Urinary bladder (tissue), 3 donors: ENCODE measurements at regions not wholly inside any gene's neighbourhood (a gene's known extent, or its start where the extent isn't known, plus 50 kb on each side); places are given as distances from the start of the nearest gene placed in this dataset.
A peak's percentile ranks its signal among the peaks of the same experiment; 100 is the strongest.

Experiments used
- DNase-seq: peaks from one replicate; pipeline ENCODE4 v3.0.0-alpha.2; 2015; ENCODE audit errors: extremely low spot score
- H3K27ac ChIP-seq: one replicate; pipeline ENCODE4 v1.5.1; 2013; ENCODE audit warnings: low read depth, mild to moderate bottlenecking, moderate library complexity
- H3K36me3 ChIP-seq: one replicate; pipeline ENCODE4 v1.6.1; 2013; ENCODE audit warnings: mild to moderate bottlenecking, moderate library complexity; ENCODE audit not compliant: insufficient read depth
- H3K4me1 ChIP-seq: one replicate; pipeline ENCODE4 v1.6.1; 2013; ENCODE audit warnings: mild to moderate bottlenecking, moderate library complexity; ENCODE audit not compliant: insufficient read depth
- H3K4me3 ChIP-seq: one replicate; pipeline ENCODE4 v1.5.1; 2013; ENCODE audit warnings: low read depth, low read length
- WGBS: extraction: QIAGEN DNeasy Blood & Tissue Kit; methylation state at CpG from one replicate; pipeline ENCODE4 v1.1.7; 2013; 5-methylcytosine and 5-hydroxymethylcytosine counted together
- donor health status: healthy with polysubstance abuse.
- donor health status: healthy.

- no peak overlapping the region for H3K27ac ChIP-seq
- H3K4me3 ChIP-seq, result no peak overlapping the region
- H3K4me1 ChIP-seq, result no peaks in the 10 kb centered on the region
- no peaks in the 10 kb centered on the region for H3K36me3 ChIP-seq
- WGBS, result 38% methylated on average over 2 of the region's 2 CpGs
- no peak for DNase-seq
Observed at GRCh38 chr1:208682664-208683013, 438.5 kb upstream of the PLXNA2 start.

GRCh38 chr1:208683141-208683540 lies 439.0 kb upstream of the PLXNA2 start:
- Histone ChIP-seq H3K36me3 (no peaks in the 10 kb centered on the region), H3K27ac (no peak overlapping the region), H3K4me3 (no peak overlapping the region), H3K4me1 (no peaks in the 10 kb centered on the region)
- no peak for DNase-seq

GRCh38 chr1:208684192-208684591 lies 440.0 kb upstream of the PLXNA2 start:
- no peaks in the 10 kb centered on the region for H3K4me1 ChIP-seq
- H3K4me3 ChIP-seq, result no peak overlapping the region
- H3K36me3 ChIP-seq, result no peaks in the 10 kb centered on the region
- no peak overlapping the region for H3K27ac ChIP-seq
- WGBS, result 95% methylated on average over 2 of the region's 2 CpGs
- no peak for DNase-seq

- no peaks in the 10 kb centered on the region for H3K36me3 ChIP-seq
- H3K4me3 ChIP-seq, result no peak overlapping the region
- no peaks in the 10 kb centered on the region for H3K4me1 ChIP-seq
- DNase-seq, result no peak
- H3K27ac ChIP-seq, result no peak overlapping the region
- 84% methylated on average over 2 of the region's 2 CpGs for WGBS
Observed at GRCh38 chr1:208686592-208686991, 442.4 kb upstream of the PLXNA2 start.

GRCh38 chr1:208688656-208689315 lies 444.6 kb upstream of the PLXNA2 start:
- no peak for DNase-seq
- 97% methylated on average over 2 of the region's 2 CpGs for WGBS
- H3K36me3 ChIP-seq, result no peaks in the 10 kb centered on the region

GRCh38 chr1:208691012-208691411 lies 446.8 kb upstream of the PLXNA2 start:
- no peak for DNase-seq
- H3K36me3 ChIP-seq, result no peaks in the 10 kb centered on the region
- H3K4me3 ChIP-seq, result no peak overlapping the region
- no peaks in the 10 kb centered on the region for H3K4me1 ChIP-seq
- 39% methylated on average over 3 of the region's 3 CpGs for WGBS
- H3K27ac ChIP-seq, result no peak overlapping the region

More at GRCh38 chr1:208688656-208689315, 444.6 kb upstream of the PLXNA2 start:
- H3K4me1 ChIP-seq, result no peaks in the 10 kb centered on the region
- H3K4me3 ChIP-seq, result no peak overlapping the region
- no peak overlapping the region for H3K27ac ChIP-seq

GRCh38 chr1:208709981-208710380 lies 465.8 kb upstream of the PLXNA2 start:
- Histone ChIP-seq H3K4me3 (no peak overlapping the region), H3K36me3 (no peaks in the 10 kb centered on the region), H3K4me1 (no peaks in the 10 kb centered on the region), H3K27ac (no peak overlapping the region)
- DNase-seq, result no peak
- WGBS, result 81% methylated on average over 4 of the region's 4 CpGs

- 94% methylated on average over 4 of the region's 4 CpGs for WGBS
- H3K4me1 ChIP-seq, result no peaks in the 10 kb centered on the region
- H3K27ac ChIP-seq, result no peak overlapping the region
- H3K36me3 ChIP-seq, result no peaks in the 10 kb centered on the region
- no peak overlapping the region for H3K4me3 ChIP-seq
- no peak for DNase-seq
Observed at GRCh38 chr1:208714323-208714722, 470.1 kb upstream of the PLXNA2 start.

- Histone ChIP-seq H3K27ac (no peak overlapping the region), H3K4me1 (no peaks in the 10 kb centered on the region), H3K4me3 (no peak overlapping the region), H3K36me3 (no peaks in the 10 kb centered on the region)
- 83% methylated on average over 5 of the region's 5 CpGs for WGBS
- no peak for DNase-seq
Observed at GRCh38 chr1:208717525-208717924, 473.3 kb upstream of the PLXNA2 start.

GRCh38 chr1:208722592-208722991 lies 478.4 kb upstream of the PLXNA2 start:
- DNase-seq, result no peak
- Histone ChIP-seq H3K36me3 (no peaks in the 10 kb centered on the region), H3K4me1 (no peaks in the 10 kb centered on the region), H3K4me3 (no peak overlapping the region), H3K27ac (no peak overlapping the region)

- Histone ChIP-seq H3K36me3 (no peaks in the 10 kb centered on the region), H3K4me3 (no peak overlapping the region), H3K27ac (no peak overlapping the region), H3K4me1 (no peaks in the 10 kb centered on the region)
- 63% methylated on average over 1 of the region's 1 CpG for WGBS
- DNase-seq, result no peak
Observed at GRCh38 chr1:208724079-208724478, 479.9 kb upstream of the PLXNA2 start.

GRCh38 chr1:208728815-208729214 lies 484.6 kb upstream of the PLXNA2 start:
- H3K27ac ChIP-seq, result no peak overlapping the region
- WGBS, result 96% methylated on average over 1 of the region's 1 CpG
- DNase-seq, result no peak
- H3K36me3 ChIP-seq, result no peaks in the 10 kb centered on the region
- H3K4me3 ChIP-seq, result no peak overlapping the region
- H3K4me1 ChIP-seq, result no peaks in the 10 kb centered on the region

- peak; percentile 40 for DNase-seq
- no peaks in the 10 kb centered on the region for H3K4me1 ChIP-seq
- H3K27ac ChIP-seq, result no peak overlapping the region
- no peaks in the 10 kb centered on the region for H3K36me3 ChIP-seq
- no peak overlapping the region for H3K4me3 ChIP-seq
- WGBS, result 44% methylated on average over 4 of the region's 4 CpGs
Observed at GRCh38 chr1:208731981-208732821, 488.0 kb upstream of the PLXNA2 start.

- no peak for DNase-seq
- WGBS, result 71% methylated on average over 4 of the region's 4 CpGs
- Histone ChIP-seq H3K4me3 (no peak overlapping the region), H3K36me3 (no peaks in the 10 kb centered on the region), H3K27ac (no peak overlapping the region), H3K4me1 (no peaks in the 10 kb centered on the region)
Observed at GRCh38 chr1:208737161-208737560, 493.0 kb upstream of the PLXNA2 start.
